Stimulated activated naive CD4-positive, alpha-beta T cell (primary cell): ENCODE measurements at regions not wholly inside any gene's neighbourhood (a gene's known extent, or its start where the extent isn't known, plus 50 kb on each side); places are given as distances from the start of the nearest gene placed in this dataset.

Source experiments
- DNase-seq, 6 experiments: peaks; one replicate each; lab custom pipeline; 2025; lab: John Stamatoyannopoulos, UW

DNA sequence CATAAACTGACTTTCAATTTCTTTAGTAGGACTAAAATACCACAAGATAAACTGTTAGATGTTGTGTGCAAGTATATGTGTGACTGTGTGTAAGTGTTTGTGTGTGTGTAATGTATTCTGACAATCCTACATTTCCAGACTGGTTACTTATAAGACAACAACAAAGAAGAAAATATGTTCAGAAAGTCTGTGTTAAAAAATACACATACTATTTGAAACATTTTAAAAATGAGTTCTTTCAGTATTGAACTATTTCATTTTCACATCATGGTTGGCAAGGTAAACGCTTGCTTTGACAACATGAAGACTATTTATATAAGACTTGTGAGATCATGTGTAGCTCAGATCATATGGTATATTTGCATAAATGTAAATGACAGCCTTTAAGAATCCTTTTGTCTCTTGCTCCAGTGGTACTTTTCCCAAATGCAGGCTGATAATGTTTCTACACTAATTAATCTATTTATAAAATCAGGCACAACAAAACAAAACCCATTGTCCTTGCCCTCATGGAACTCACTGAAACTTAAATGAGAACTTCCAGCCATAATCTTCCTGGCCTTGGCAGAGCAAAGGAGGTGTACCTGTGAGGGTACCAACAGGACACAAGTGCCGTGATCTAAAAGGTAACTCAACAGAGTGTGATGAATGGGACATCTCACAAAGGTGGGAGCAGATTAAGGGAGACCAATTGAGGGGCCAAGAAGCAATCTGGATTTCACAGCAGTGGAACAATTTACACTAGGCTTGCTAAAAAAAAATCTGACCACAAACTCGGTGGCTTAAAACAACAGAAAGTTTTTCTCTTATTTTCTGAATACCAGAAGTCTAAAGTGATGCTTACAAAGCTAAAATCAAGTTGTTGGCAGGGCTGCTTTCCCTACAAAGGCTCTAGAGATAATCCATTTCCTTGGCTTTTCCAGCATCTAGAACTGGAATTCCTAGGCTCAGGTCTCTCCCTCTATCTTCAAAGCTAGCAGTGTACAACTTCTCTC lies 349.0 kb downstream of the TBC1D4 start:
- no peak for DNase-seq

DNA sequence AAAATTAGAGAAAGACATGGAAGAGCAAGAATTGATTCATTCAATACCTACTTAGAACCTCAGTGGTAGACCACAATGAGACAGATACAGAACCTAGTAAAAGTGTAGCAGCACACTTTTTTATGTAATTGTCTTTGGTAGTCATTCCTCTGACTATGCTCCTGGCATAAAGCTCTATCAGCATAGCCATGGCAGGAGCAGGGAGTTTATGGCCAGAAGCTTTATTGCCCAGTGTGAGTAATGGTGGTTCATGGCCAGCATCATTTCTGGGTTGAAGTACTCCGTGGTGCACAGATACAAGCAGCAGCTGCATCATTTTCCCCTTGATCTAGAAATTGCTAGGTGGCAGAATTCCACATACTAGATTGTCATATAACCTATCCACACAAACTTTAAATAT lies 352.6 kb downstream of the TBC1D4 start:
- DNase-seq = no peak

DNA sequence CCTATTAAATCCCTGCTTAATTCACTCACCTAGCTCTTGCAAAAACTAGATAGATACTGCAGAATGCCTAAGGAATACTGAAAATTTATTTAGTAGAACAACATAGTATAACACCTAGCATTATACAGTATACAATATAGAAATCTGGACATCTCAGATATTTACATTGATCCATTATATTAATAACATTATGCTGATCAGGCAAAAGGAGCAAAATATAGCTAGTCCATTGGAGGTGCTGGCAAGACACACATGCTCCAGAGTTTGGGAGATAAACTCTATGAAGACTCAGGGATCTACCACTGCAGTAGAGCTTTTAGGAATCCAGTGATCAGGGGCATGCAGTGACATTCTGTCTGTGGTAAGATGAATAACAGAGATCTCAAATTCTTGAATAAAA lies 357.6 kb downstream of the TBC1D4 start:
- no peak for DNase-seq

DNA sequence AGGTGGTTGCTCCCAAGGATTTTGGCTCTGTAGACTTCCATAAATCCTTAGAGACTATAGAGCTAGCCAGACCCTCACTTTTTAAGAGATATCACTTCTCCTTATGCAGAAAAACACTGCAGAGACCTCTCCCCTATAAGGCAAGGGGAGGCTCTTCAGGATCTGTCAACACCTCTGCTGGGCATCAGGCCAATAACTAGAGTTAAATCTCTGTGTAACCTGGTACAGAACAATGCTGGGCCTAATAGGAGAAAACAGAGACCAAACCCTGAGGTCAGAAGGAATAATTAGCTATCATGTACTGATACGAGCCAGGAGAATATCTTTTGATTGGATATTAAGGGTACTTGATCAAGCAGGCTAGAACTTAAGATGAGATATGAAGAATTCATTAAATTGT lies 358.5 kb downstream of the TBC1D4 start:
- no peak for DNase-seq

DNA sequence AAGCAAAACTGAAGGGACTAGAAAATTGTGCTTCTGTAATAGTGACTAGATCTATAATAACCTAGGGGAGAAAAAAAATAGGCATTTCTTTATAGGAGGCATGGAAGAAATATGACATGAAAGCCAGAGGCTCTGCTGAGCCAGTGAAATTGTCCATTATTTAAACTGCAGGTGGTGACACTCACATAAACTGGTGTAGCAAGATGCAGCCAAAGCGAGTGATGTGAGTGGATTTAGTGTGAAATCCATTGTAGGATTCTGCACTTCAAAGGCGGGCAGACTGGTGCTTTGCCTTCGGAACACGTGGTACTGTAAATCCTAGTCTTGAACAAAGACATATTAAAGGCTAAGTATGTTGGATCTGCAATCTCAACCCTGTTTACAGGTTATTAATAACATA lies 361.9 kb downstream of the TBC1D4 start:
- no peak for DNase-seq

DNA sequence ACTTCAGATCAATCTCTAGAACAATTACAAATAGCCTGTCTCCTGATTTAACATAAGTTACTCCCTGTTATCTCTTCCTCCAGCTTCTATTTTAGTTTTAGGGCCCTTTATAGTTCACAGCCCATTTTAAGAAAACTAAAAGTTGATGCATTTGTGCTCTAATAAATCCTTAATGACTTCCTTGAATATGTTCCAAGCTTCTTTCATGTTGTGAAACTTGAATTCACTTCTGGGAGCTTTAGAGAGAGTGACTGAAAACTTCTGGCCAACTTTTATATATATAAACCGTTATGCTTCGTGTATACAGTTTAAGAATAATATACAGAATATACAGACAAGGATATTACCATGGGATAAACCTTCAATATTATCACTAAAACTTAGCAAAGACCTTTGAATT lies 366.8 kb downstream of the TBC1D4 start:
- DNase-seq = no peak

DNA sequence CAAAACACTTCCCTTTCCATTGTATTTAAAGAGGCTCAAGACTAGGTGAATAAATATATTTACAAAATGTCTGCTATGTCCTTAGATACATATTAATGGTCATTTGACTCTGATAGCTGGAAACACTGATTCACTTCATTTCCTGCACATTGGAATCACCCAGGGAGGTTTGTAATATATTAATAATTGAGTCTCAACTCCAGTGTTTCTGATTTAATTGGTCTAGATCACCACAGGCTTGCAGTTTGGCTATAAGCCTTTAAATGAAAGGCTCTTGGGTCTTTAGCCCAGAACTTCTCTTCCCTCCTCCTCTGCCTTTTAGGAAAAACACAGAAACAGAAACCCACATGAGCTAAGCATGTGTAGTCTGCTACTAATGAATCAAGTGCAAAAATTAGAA lies 378.0 kb downstream of the TBC1D4 start:
- no peak for DNase-seq

DNA sequence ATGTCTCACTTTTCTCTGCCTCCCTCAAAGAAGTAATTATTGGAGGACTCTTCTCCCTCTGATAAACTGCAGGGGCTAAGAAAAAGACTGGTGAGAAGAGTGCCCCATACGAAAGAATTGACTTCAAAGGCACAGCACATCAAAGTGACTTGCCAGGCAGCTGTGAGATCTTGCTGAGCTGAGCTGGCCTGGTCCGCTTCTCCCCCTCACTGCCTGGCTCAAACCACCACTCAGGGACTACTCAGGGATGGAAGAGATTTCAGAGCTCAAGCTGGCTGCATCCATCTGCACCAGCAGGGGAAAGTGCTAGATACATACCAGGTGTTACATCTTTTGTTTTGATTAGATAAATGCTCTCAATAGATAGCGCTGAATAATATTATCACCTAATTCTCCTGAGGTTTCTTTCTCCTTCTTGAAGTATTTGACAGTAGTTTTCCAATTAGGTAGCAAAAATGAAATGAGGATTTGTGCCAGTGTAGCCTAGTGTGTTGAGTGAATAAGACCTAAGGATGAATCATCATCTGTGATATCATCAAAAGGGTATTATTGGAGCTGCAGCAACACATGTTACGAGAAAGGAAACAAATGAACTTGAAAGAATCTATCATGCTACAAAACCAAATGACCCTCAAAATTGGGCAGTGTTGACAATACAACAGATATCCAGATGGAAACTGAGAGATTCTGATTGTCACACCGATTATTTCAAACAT lies 379.8 kb downstream of the TBC1D4 start:
- DNase-seq = no peak

DNA sequence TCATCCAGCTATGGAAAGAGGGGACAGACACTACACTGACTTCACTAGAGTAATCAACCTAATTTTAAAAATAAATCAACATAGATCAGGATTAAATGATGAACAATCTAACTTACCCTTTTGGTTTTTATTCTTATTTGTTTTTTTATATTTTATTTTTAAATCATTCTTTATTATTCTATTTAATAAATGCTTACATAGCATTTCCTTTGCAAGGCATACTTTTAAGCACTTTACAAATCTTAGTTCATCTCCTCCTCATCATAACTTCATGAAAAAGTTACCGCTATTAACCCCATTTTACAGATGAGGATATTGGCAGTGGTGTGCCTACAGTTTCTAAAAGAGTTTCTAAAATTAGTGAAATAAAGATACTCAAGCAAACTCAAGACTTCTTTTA lies 380.6 kb downstream of the TBC1D4 start:
- DNase-seq = no peak

DNA sequence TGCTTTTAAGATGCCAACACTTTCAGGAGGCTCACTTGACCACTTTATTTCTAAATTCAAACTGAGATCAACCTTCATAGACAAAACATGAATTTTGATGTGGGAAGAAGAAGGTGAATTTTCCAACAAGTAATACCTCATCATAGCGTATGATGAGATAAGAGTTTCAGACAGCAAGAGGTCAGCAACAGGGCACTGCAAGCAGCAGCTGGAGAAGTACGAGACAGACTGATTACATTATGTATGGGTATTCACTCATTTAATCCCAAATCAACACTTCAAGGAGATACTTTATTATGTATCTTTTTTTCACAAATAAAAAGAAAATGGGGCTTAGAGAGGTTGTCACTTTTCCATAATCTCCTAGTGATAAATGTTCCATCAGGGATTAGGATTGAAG lies 389.8 kb downstream of the TBC1D4 start:
- DNase-seq = no peak

DNA sequence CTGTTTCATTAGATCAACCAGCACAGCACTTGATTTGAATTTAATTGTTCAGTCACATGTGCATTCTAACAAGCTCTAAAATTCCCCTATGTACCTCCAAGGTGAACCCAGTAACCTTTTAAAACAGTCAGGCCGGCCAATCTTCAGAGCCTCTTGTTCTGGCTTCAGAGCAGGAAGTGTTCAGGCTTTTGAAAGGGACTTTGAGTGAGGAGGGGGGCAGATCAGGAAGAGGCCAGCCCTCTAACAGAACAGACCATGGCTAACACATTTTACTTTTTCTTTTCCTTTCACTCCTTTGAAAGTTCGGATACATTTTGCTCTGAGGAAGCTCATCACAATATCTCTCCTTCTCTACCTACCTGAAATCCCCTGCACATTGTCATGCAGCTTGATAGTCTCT lies 390.3 kb downstream of the TBC1D4 start:
- DNase-seq = no peak

DNA sequence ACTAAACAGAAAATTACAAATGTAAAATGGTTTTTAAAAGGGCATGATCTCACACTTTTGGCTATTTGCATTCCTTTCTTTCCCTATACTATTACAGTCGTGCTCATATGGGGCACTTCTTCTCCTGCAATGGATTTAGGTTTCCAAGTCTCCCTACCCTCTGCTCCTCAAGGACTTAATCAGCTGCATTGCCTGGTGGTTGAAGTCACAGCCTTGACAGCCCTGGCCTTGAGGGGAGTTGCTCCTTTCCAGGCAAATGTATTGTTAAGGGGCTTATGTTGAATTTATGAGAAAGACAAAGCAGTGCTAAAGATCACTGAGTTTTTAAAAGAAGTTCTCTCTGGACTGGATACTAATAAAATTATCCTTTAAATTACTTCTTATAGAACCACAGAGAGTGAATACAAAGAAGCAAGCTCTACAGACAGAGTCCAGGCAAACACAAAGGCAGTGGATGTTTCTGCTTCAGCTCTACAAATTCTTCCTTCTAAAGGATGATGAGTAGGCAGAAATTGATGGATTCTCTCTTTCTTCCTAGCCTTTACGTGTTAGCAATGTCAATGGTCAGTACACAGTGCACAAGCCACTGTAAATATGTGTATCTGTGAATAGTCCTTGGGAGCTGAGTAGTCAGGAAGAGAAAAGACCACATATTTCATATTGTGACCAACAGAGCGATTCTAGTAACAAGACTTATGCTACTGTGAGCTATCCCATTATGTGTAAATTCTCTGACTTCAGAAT lies 390.9 kb downstream of the TBC1D4 start:
- DNase-seq = no peak

DNA sequence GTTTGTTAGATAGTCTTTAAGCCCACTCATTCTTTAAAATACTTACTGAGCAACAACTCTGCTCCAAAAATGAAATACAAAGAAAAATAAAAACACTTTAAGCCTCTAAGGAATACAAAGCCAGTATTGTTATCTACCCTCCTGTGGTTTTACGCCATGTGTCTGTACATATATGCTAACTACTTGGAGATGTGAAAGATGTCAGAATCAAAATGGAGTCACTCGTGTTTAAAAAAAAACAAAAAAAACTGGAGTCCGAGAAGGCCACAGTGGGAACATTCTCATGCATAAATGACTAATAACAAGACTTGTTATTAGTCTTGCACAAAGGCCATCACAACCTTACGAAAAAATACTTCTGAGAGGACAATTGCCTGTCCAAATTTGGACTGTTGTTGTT lies 393.1 kb downstream of the TBC1D4 start:
- DNase-seq = no peak

DNA sequence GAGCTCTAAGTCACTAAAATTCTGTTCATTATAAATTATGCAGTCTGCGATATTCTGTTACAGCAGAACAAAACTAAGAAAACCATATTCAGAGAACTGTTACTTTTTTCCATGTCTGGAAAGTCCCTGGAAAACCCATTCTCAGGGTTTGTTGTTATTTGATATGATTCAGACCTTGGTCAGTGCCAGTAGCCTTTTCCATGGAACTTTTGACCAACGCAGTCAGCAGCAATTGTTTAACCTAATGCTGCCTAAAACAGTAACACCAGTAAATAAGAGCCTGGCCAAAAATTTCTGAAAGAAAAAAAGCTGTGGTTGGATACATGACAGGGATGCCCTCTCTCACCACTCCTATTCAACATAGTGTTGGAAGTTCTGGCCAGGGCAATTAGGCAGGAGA lies 402.7 kb downstream of the TBC1D4 start:
- DNase-seq = no peak

DNA sequence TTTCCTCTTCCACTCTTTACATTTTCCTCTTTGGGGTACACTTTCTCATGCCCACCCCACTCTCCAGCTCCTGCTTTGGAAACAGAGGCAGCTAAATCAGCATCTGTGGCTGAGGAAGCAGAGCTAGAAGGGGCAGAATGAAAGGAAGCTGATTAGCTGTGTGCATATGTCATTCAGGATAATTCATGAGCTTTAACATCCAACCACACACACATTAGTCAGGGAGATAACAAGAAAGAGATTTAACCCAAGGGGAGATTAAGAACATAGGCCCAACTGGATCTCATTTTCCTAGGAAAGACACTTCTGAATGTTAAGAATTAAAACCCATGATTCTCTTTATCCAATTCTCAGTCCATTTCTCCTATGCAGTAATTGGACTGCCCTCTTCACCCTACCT lies 405.5 kb downstream of the TBC1D4 start:
- no peak for DNase-seq

DNA sequence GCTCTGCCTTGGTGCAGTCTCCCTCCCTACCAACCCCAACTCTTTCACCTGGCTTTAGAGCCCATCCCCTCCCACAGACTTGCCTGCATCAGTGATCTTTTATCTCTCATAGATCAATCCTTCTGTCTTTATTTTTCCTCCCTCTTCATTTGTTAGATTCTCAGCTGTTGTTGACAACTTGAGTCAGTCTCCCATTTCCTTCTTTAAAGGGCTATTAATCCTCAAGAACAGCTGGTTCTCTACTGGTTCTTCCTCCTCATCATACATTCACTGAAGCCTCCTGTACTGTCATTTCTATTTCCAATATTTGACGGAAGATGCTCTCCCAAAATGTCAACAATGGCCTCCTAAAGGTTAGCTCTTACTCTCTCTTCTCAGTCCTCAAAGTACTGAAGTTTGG lies 408.2 kb downstream of the TBC1D4 start:
- DNase-seq = no peak

DNA sequence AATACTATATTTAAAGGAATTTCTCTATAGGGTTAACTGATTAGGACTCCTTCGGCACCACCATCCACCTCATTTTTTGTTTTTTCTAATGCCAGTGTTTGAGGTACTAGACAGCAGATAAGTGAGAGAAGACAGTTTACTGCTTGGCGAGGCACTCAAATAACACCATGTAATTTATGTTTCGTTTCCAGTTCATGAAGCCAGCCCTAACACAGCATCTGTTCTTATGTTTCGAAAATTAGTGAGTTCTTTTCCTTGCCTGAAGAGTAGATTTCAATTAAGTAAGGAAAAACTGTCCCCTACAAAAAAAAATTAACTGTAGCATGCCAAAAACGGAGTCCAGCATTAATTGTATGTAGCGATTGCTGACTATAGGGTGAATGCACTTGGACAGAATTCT lies 409.1 kb downstream of the TBC1D4 start:
- DNase-seq = no peak

DNA sequence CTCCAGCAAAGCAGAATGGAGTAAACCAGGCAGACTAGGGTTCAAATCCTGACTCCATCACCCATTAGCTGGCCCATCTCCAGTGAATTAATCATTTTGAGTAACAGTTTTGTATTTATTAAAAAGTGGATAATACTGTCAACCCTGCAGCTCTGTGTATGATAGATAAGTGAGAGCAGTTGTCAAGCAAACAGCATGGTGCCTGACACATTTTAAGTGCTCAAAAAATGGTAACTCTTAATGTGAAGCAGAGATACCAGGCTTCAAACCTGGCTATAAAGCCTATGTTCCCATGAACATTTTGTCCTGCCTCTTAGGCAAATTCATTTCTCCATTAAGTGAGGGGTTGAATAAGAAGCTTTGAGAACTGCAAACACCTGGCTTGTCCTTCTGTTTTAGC lies 409.6 kb downstream of the TBC1D4 start:
- DNase-seq = no peak

DNA sequence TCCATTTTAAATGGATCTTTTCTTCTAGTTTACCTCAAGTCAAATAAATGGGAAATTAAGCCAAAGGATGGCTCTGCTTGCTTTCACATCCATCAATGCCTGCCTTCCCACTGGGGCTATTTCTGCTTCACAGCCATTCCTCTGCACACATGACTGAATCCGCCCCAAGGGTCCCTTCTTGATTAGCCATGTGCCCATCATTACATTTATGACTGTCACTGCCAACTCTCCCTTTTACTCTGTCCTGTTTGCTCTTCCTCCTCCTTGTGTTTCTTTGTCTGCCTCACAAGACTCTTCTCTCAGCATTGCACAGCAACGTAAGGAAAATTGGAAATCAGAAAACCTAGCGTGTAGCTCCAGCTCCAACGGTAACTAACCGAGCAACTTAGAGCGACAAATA lies 410.2 kb downstream of the TBC1D4 start:
- DNase-seq = no peak

DNA sequence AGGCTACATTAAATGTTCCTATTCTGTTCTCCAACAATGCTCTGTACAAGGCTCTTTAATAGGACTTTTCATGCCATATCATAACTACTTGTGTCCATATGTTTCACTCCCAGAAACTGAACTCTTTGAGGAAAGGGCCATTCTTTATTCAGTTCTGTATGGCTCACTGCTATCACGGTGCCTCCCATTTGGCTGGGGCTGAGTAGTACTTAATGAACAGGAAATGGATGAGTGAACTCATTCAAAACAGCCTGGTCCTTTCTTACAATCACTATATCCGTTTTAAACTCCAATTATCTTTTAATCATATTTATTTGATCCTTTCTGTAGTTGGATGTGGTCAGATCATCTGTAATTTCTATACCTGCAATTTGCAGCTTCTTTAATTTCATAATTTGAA lies 410.6 kb downstream of the TBC1D4 start:
- no peak for DNase-seq

DNA sequence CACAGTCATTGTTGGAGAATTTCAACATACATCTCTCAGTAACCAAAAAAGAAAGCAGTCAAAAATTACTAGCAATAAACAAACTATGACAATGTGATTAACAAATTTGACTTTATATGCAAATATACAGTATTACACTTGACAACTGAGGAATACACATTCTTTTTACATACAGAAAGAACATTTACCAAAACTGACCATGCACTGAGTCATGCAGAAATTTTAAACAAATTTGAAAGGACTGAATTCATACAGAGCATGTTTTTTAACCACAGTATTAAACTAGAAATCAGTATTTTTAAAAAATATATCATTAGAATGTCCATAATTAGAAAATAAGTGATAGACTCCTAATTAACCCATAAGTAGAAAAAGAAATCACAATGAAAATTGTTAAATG lies 420.1 kb downstream of the TBC1D4 start:
- no peak for DNase-seq

DNA sequence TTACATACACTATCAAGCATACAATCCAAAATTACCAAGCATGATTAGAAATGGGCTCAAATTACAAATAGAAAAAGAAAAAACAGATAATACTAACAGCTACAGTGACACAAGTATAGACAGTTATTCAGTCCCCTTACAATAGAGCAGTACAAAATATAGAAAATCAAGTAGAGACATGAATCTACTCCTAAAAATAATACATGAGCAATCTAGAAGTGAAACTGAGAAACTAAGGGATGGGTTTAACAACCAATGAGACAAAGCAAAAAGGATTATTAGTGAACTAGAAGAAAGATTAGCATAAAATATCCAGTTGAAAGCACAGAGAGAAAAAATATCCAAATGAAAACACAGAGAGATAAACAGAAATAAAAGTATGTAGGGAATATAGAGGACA lies 426.7 kb downstream of the TBC1D4 start:
- DNase-seq = no peak

DNA sequence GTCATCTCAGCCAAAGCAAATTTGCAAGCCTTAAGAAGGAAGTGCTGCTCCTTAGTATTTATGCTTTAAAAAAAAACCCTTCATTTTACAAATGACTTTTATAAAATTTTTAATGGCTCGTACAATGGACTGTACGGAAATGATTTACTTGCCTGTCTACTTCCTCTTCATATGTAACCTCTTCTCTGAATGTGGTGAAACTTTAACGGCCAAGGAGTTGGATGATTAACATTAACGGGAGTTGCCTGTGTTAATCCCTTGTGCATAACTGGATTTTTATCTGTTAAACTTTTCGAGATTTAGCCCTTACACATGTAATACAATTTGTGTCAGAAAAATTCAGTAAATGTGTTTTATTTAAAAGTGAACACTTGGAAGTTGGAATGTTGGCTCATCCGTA lies 429.4 kb downstream of the TBC1D4 start:
- DNase-seq = no peak
